Mononuclear cell (primary cell): ENCODE measurements at regions not wholly inside any gene's neighbourhood (a gene's known extent, or its start where the extent isn't known, plus 50 kb on each side); places are given as distances from the start of the nearest gene placed in this dataset.

Source experiments
- H3K27me3 ChIP-seq: 2 replicates; pipeline ENCODE4 v1.6.0; 2011; ENCODE audit warnings: low read length, control low read depth; ENCODE audit not compliant: insufficient read depth
- H3K4me1 ChIP-seq: 2 replicates; pipeline ENCODE4 v1.5.1; 2011; ENCODE audit warnings: mild to moderate bottlenecking, low read length, control low read depth; ENCODE audit not compliant: insufficient read depth
- H3K4me3 ChIP-seq: 2 replicates; pipeline ENCODE4 v1.5.1; 2011; ENCODE audit warnings: mild to moderate bottlenecking, low read length, moderate library complexity
- H3K9me3 ChIP-seq: 2 replicates; pipeline ENCODE4 v1.5.1; 2011; ENCODE audit warnings: low read depth, mild to moderate bottlenecking, control low read depth, low read length

GRCh38 chr14:61185534-61185933 lies 95.6 kb downstream of the TMEM30B start:
- H3K4me1 ChIP-seq: peaks cover 7% of the 10 kb centered on the region
- H3K9me3 ChIP-seq: no peaks in the 10 kb centered on the region
- no peak overlapping the region for H3K4me3 ChIP-seq
- peaks cover 52% of the 10 kb centered on the region for H3K27me3 ChIP-seq

- Histone ChIP-seq H3K4me3 (no peak overlapping the region), H3K4me1 (peaks cover 5% of the 10 kb centered on the region), H3K27me3 (peaks cover 38% of the 10 kb centered on the region), H3K9me3 (no peaks in the 10 kb centered on the region)
Measured at GRCh38 chr14:61184112-61184511, 97.0 kb downstream of the TMEM30B start.

GRCh38 chr14:61183196-61183885 lies 97.8 kb downstream of the TMEM30B start:
- no peaks in the 10 kb centered on the region for H3K4me1 ChIP-seq
- H3K27me3 ChIP-seq: peaks cover 31% of the 10 kb centered on the region
- H3K9me3 ChIP-seq: no peaks in the 10 kb centered on the region
- no peak overlapping the region for H3K4me3 ChIP-seq

GRCh38 chr14:61179796-61180398 lies 101.2 kb downstream of the TMEM30B start:
- H3K9me3 ChIP-seq: no peaks in the 10 kb centered on the region
- peaks cover 5% of the 10 kb centered on the region for H3K27me3 ChIP-seq
- H3K4me3 ChIP-seq: no peak overlapping the region
- H3K4me1 ChIP-seq: no peaks in the 10 kb centered on the region

- H3K4me3 ChIP-seq: no peak overlapping the region
- no peaks in the 10 kb centered on the region for H3K4me1 ChIP-seq
- no peaks in the 10 kb centered on the region for H3K27me3 ChIP-seq
- H3K9me3 ChIP-seq: no peaks in the 10 kb centered on the region
Measured at GRCh38 chr14:61179061-61179690, 102.0 kb downstream of the TMEM30B start.

- Histone ChIP-seq H3K4me3 (no peak overlapping the region), H3K9me3 (no peaks in the 10 kb centered on the region), H3K4me1 (no peaks in the 10 kb centered on the region), H3K27me3 (no peaks in the 10 kb centered on the region)
Measured at GRCh38 chr14:61178226-61179060, 102.7 kb downstream of the TMEM30B start.

- Histone ChIP-seq H3K9me3 (no peaks in the 10 kb centered on the region), H3K4me3 (no peak overlapping the region)
Measured at GRCh38 chr14:61177279-61178225, 103.6 kb downstream of the TMEM30B start.

GRCh38 chr14:61176686-61177085 lies 104.5 kb downstream of the TMEM30B start:
- no peaks in the 10 kb centered on the region for H3K27me3 ChIP-seq
- no peaks in the 10 kb centered on the region for H3K9me3 ChIP-seq
- no peaks in the 10 kb centered on the region for H3K4me1 ChIP-seq
- no peak overlapping the region for H3K4me3 ChIP-seq

More at GRCh38 chr14:61177279-61178225, 103.6 kb downstream of the TMEM30B start:
- Histone ChIP-seq H3K27me3 (no peaks in the 10 kb centered on the region), H3K4me1 (no peaks in the 10 kb centered on the region)

- Histone ChIP-seq H3K9me3 (no peaks in the 10 kb centered on the region), H3K4me3 (no peak overlapping the region), H3K4me1 (no peaks in the 10 kb centered on the region), H3K27me3 (no peaks in the 10 kb centered on the region)
Measured at GRCh38 chr14:61174987-61175386, 106.2 kb downstream of the TMEM30B start.

- Histone ChIP-seq H3K9me3 (no peaks in the 10 kb centered on the region), H3K27me3 (no peaks in the 10 kb centered on the region), H3K4me3 (no peak overlapping the region), H3K4me1 (no peaks in the 10 kb centered on the region)
Measured at GRCh38 chr14:61174441-61174891, 106.7 kb downstream of the TMEM30B start.

- no peak overlapping the region for H3K4me3 ChIP-seq
- no peaks in the 10 kb centered on the region for H3K27me3 ChIP-seq
- H3K4me1 ChIP-seq: no peaks in the 10 kb centered on the region
- H3K9me3 ChIP-seq: no peaks in the 10 kb centered on the region
Measured at GRCh38 chr14:61171727-61172126, 109.4 kb downstream of the TMEM30B start.

GRCh38 chr14:61168141-61168540 lies 113.0 kb downstream of the TMEM30B start:
- Histone ChIP-seq H3K27me3 (peaks cover 2% of the 10 kb centered on the region), H3K4me3 (no peak overlapping the region), H3K9me3 (no peaks in the 10 kb centered on the region), H3K4me1 (no peaks in the 10 kb centered on the region)

- peaks cover 2% of the 10 kb centered on the region for H3K27me3 ChIP-seq
- no peaks in the 10 kb centered on the region for H3K4me1 ChIP-seq
- no peaks in the 10 kb centered on the region for H3K9me3 ChIP-seq
- H3K4me3 ChIP-seq: no peak overlapping the region
Measured at GRCh38 chr14:61167642-61168041, 113.5 kb downstream of the TMEM30B start.

- H3K27me3 ChIP-seq: peaks cover 2% of the 10 kb centered on the region
- no peak overlapping the region for H3K4me3 ChIP-seq
- no peaks in the 10 kb centered on the region for H3K9me3 ChIP-seq
- no peaks in the 10 kb centered on the region for H3K4me1 ChIP-seq
Measured at GRCh38 chr14:61160798-61161197, 120.3 kb downstream of the TMEM30B start.
